Mammary epithelial cell (primary cell): ENCODE measurements at regions not wholly inside any gene's neighbourhood (a gene's known extent, or its start where the extent isn't known, plus 50 kb on each side); places are given as distances from the start of the nearest gene placed in this dataset.

ENCODE experiments used
- CTCF ChIP-seq, 2 donors: IDR thresholded peaks in 1 of 2; conservative IDR thresholded peaks in 1 of 2; 2 replicates each; pipeline ENCODE4 v1.5.1; 2011 to 2012; ENCODE audit warnings: inconsistent platforms in 2 of 2, low read length in 2 of 2, mild to moderate bottlenecking in 2 of 2, control low read depth in 1 of 2, low read depth in 1 of 2; ENCODE audit not compliant: insufficient read depth in 1 of 2; ENCODE audit errors: extremely low read depth in 1 of 2
- EZH2 ChIP-seq: IDR thresholded peaks from 2 replicates; pipeline ENCODE4 v1.6.1; 2012; ENCODE audit warnings: low read length, inconsistent platforms, borderline replicate concordance

GRCh38 chr7:68107261-68107660, 1110.6 kb downstream of the TYW1 start:
- TF ChIP-seq CTCF (conservative IDR thresholded peaks at IDR 0.05 in 1 of 2, IDR thresholded peaks at IDR 0.05 in 1 of 2; ENCODE audit: extremely low read depth in 1 of 2, insufficient read depth in 1 of 2, low read depth in 1 of 2, low read length in 2 of 2) (no peak), EZH2 (no peak)
